Peyer's patch (tissue), 4 donors: ENCODE measurements at regions not wholly inside any gene's neighbourhood (a gene's known extent, or its start where the extent isn't known, plus 50 kb on each side); places are given as distances from the start of the nearest gene placed in this dataset.

Experiments used
- CTCF ChIP-seq, 6 experiments: fragments of 450-650 bp in 4 of 6; fragments of 200-600 bp in 2 of 6; sonication (generic) in 1 of 6; IDR thresholded peaks; one replicate each; pipeline ENCODE4 v1.5.1; 2017 to 2019; ENCODE audit warnings: antibody characterized with exemption in 6 of 6, mild to moderate bottlenecking in 3 of 6, moderate library complexity in 1 of 6
- POLR2A ChIP-seq, 2 donors: fragments of 450-650 bp; IDR thresholded peaks; one replicate each; pipeline ENCODE4 v1.5.1; 2017; ENCODE audit warnings: antibody characterized with exemption in 2 of 2, mild to moderate bottlenecking in 2 of 2, moderate library complexity in 2 of 2

GRCh38 chr4:84219656-84220055 lies 279.4 kb downstream of the NKX6-1 start:
- TF ChIP-seq CTCF (IDR thresholded peaks at IDR 0.05), result no peak
- TF ChIP-seq POLR2A (IDR thresholded peaks at IDR 0.05), result no peak
